K562 (cell line): ENCODE measurements at regions not wholly inside any gene's neighbourhood (a gene's known extent, or its start where the extent isn't known, plus 50 kb on each side); places are given as distances from the start of the nearest gene placed in this dataset.

ENCODE experiments used
- ATAC-seq: fragments of 200-7000 bp; cut with Tn5 transposase; 3 replicates; pipeline ENCODE4 v1.9.1; 2020; ENCODE audit warnings: moderate library complexity
- BruUV-seq: library from RNA; stranded (reverse); fragments of 400-500 nt; replicated peaks from 2 replicates; lab custom pipeline; 2021; lab: Mats Ljungman, UMichigan
- CTCF ChIA-PET: fragments of 300-600 bp; formaldehyde crosslinking; extraction: SDS; loops from one replicate; lab custom pipeline; 2021; ENCODE audit warnings: low intra/inter-chr PET ratio; lab: Yijun Ruan, JAX
- POLR2A ChIA-PET: fragments of 300-600, 350-650 bp; sonication (Branson Sonifier 250); formaldehyde crosslinking; extraction: SDS; loops from one replicate; lab custom pipeline; 2021; ENCODE audit warnings: antibody characterized with exemption, inconsistent platforms; lab: Yijun Ruan, JAX
- DNase-seq, 4 experiments: peaks; one replicate each; pipeline versions ENCODE4 v3.0.0 to v3.0.0-alpha.2; 2011 to 2018; ENCODE audit warnings: low spot score in 3 of 4, mixed read lengths in 3 of 4; ENCODE audit errors: extremely low read depth in 1 of 4
- FAIRE-seq: peaks from 2 replicates; lab custom pipeline; 2011; peaks lifted over from hg19 to GRCh38; lab: Jason Lieb, UNC
- H2AFZ ChIP-seq: 2 replicates; pipeline ENCODE4 v1.6.0; 2011; ENCODE audit warnings: low read depth, low read length, control low read depth, inconsistent platforms
- H3K27ac ChIP-seq: fragments of 200-600 bp; 3 replicates; pipeline ENCODE4 v1.8.0; 2011; ENCODE audit warnings: low read depth, mild to moderate bottlenecking, control low read depth, inconsistent platforms, low read length, moderate library complexity, mixed read lengths; ENCODE audit errors: extremely low read depth
- H3K27me3 ChIP-seq, 2 experiments: fragments of 300-600 bp in 1 of 2; 2 replicates in 1 of 2; 3 replicates in 1 of 2; pipeline versions ENCODE4 v1.6.0 to v1.8.0; 2011; ENCODE audit warnings: inconsistent platforms in 2 of 2, low read length in 2 of 2, mild to moderate bottlenecking in 1 of 2, mixed read lengths in 1 of 2, moderate library complexity in 1 of 2; ENCODE audit not compliant: control insufficient read depth in 2 of 2, insufficient read depth in 2 of 2
- H3K36me3 ChIP-seq: fragments of 300-600 bp; 3 replicates; pipeline ENCODE4 v1.8.0; 2011; ENCODE audit warnings: mild to moderate bottlenecking, low read length, inconsistent platforms; ENCODE audit not compliant: control insufficient read depth, insufficient read depth
- H3K4me1 ChIP-seq, 2 experiments: fragments of 200-600 bp in 1 of 2; replicated peaks in 1 of 2; 2 replicates in 1 of 2; 3 replicates in 1 of 2; pipeline versions ENCODE4 v1.5.1 to v1.8.0; 2011; ENCODE audit warnings: inconsistent platforms in 2 of 2, low read length in 2 of 2, mild to moderate bottlenecking in 1 of 2, mixed read lengths in 1 of 2, moderate library complexity in 1 of 2; ENCODE audit not compliant: control insufficient read depth in 2 of 2, insufficient read depth in 2 of 2
- H3K4me2 ChIP-seq: 2 replicates; pipeline ENCODE4 v1.6.1; 2011; ENCODE audit warnings: low read length, control low read depth, inconsistent platforms, mixed read lengths; ENCODE audit not compliant: insufficient read depth
- H3K4me3 ChIP-seq: fragments of 200-600 bp; sonication (generic), shearing (Covaris generic); 2 replicates; pipeline ENCODE4 v1.5.1; 2016; ENCODE audit warnings: control low read depth, inconsistent platforms
- H3K79me2 ChIP-seq: fragments of 200-600 bp; 3 replicates; pipeline ENCODE4 v1.8.0; 2011; ENCODE audit warnings: low read length, inconsistent platforms; ENCODE audit not compliant: control insufficient read depth, insufficient read depth
- H3K9ac ChIP-seq, 2 experiments: 2 replicates each; pipeline versions ENCODE4 v1.6.0 to v1.6.1; 2011; ENCODE audit warnings: low read depth in 2 of 2, low read length in 2 of 2, control low read depth in 1 of 2, inconsistent platforms in 1 of 2, mild to moderate bottlenecking in 1 of 2, mixed read lengths in 1 of 2; ENCODE audit not compliant: insufficient read depth in 1 of 2
- H3K9me1 ChIP-seq: one replicate; pipeline ENCODE4 v1.6.0; 2011; ENCODE audit warnings: inconsistent platforms, mild to moderate bottlenecking, low read length, moderate library complexity; ENCODE audit not compliant: control insufficient read depth, insufficient read depth
- H3K9me3 ChIP-seq: replicated peaks from 2 replicates; pipeline ENCODE4 v1.5.1; 2011; ENCODE audit warnings: low read depth, low read length, inconsistent platforms; ENCODE audit not compliant: control insufficient read depth, insufficient read depth
- H4K20me1 ChIP-seq: replicated peaks from 2 replicates; pipeline ENCODE4 v1.6.1; 2011; ENCODE audit warnings: low read length, inconsistent platforms, mixed read lengths; ENCODE audit not compliant: control insufficient read depth, insufficient read depth
- BHLHE40 ChIP-seq: IDR thresholded peaks from 2 replicates; pipeline ENCODE4 v1.6.1; 2011; ENCODE audit warnings: low read length, improper control_type of control experiment
- BRD9 ChIP-seq: fragments of 450-650 bp; IDR thresholded peaks from 2 replicates; pipeline ENCODE4 v1.6.1; 2018; ENCODE audit warnings: low read depth; ENCODE audit not compliant: partially characterized antibody
- GMEB1 ChIP-seq: fragments of 250-450 bp; sonication (Bioruptor Pico); IDR thresholded peaks from 2 replicates; pipeline ENCODE4 v1.4.0; 2020; ENCODE audit warnings: mild to moderate bottlenecking
- ILF3 ChIP-seq: fragments of 450-650 bp; IDR thresholded peaks from 2 replicates; pipeline ENCODE4 v1.6.1; 2018; ENCODE audit warnings: antibody characterized with exemption, mild to moderate bottlenecking, moderate library complexity, borderline replicate concordance
- RFX5 ChIP-seq: IDR thresholded peaks from 2 replicates; pipeline ENCODE4 v1.6.1; 2011; ENCODE audit warnings: low read depth, mild to moderate bottlenecking, improper control_type of control experiment, low read length
- SIRT6 ChIP-seq: IDR thresholded peaks from one replicate; pipeline ENCODE4 v1.6.1; 2012; ENCODE audit warnings: low read depth, mild to moderate bottlenecking, control low read depth, inconsistent platforms, low read length, moderate library complexity
- SRSF9 ChIP-seq: fragments of 200-400 bp; formaldehyde crosslinking; IDR thresholded peaks from 2 replicates; pipeline ENCODE4 v1.6.1; 2017; ENCODE audit warnings: low read depth, low read length, borderline replicate concordance
- WHSC1 ChIP-seq: IDR thresholded peaks from one replicate; pipeline ENCODE4 v1.6.1; 2012; ENCODE audit warnings: low read length, control low read depth, inconsistent platforms
- ZNF717 ChIP-seq: fragments of 250-450 bp; sonication (Bioruptor Pico); IDR thresholded peaks from 2 replicates; pipeline ENCODE4 v1.5.0; 2021
- WGBS: fragments of 100-300 bp; shearing (Covaris generic); methylation state at CpG from one replicate; pipeline ENCODE4 v1.1.6; 2016; ENCODE audit warnings: low coverage, mixed read lengths; ENCODE audit not compliant: insufficient coverage; ENCODE audit errors: missing lambda C conversion rate; 5-methylcytosine and 5-hydroxymethylcytosine counted together
- in situ Hi-C: fragments of 300-500 bp; cut with MboI; formaldehyde crosslinking; loops from 4 replicates; pipeline ENCODE4 v1.15.0; 2018; ENCODE audit warnings: inconsistent platforms, mixed read lengths
- intact Hi-C: fragments of 100-400 bp; cut with micrococcal nuclease; formaldehyde crosslinking; loops from 2 replicates; pipeline ENCODE4 v1.14.2; 2022
- TF ChIP-seq, protein P1 (sequence below): fragments of 200-800 bp; sonication (Bioruptor generic); IDR thresholded peaks from 2 replicates; pipeline ENCODE4 v1.6.1; 2017; ENCODE audit warnings: missing genetic modification characterization, missing compliant biosample characterization
- TF ChIP-seq, protein P2 (sequence below): fragments of 250-450 bp; sonication (Bioruptor Pico); IDR thresholded peaks from 2 replicates; pipeline ENCODE4 v1.4.0; 2020; ENCODE audit warnings: mild to moderate bottlenecking, moderate library complexity

DNA sequence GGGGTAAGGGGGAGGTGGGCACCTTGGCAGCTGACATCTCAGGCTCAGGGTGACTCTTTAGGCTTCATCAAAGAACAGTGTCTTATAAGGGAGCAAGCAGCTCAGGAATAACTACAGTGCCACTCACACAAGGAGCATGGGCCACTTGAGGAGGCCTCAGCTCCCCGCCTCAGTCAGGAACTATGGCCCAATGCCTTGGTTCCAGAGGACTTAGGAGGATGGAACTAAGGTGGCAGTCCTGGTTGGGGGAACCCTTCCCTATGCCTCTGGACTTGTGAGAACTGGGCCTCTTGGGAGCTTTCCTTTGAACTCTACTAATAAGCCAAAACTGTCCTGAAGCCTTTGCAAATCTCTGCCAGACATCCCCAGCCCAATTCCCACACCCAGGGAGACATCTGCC lies 160.6 kb downstream of the EFNB1 start:
- in situ Hi-C loops, result no loop called here

DNA sequence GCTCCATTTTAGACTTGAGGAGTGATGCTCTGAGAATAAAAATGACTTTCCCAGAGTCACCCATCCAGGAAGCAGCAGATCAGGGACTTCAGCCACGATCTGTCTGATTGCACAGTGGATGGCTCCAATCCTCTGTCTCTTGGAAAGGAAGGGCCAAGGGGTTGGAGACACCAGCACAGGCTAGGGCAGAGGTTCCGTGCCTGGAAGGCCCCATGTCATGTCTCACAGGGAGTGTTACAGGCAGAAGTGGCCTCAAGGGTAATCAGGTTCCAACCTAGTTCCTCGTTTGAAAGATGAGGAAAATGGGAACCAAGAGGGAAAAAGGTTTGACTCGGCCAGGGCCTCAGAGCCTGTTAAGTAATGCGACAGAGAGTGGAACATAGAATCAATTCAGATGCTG lies 160.0 kb downstream of the EFNB1 start:
- Histone ChIP-seq H4K20me1 (no peaks in the 10 kb centered on the region), H3K9me1 (no peaks in the 10 kb centered on the region), H3K79me2 (no peaks in the 10 kb centered on the region), H3K36me3 (no peaks in the 10 kb centered on the region), H3K9ac (no peak overlapping the region), H3K27ac (no peak overlapping the region), H3K4me1 (no peaks in the 10 kb centered on the region; a peak in 1 of 5 replicates), H3K27me3 (0 out of 5 replicates have a peak, but pooled peaks cover 0 to 5% of the 10 kb centered on the region in 2 experiments), H3K4me2 (no peak overlapping the region), H2AFZ (no peak overlapping the region), H3K4me3 (no peak overlapping the region), H3K9me3 (no peaks in the 10 kb centered on the region)
- DNase-seq (no peak), ATAC-seq (no peak), FAIRE-seq (no peak)
- ChIA-PET POLR2A (interaction anchor here (0.6 kb wide), 1 partner anchor 129 kb away, joined by 3 read pairs; no protein-coding TSS in a partner anchor), CTCF (no interaction called here)
- intact Hi-C loops, result no loop called here
- BruUV-seq, result no TSS peak
- 3% methylated on average over 5 of the region's 5 CpGs for WGBS
- in situ Hi-C loops, result no loop called here
- no peak for TF ChIP-seq WHSC1
- TF ChIP-seq, protein P1, sequence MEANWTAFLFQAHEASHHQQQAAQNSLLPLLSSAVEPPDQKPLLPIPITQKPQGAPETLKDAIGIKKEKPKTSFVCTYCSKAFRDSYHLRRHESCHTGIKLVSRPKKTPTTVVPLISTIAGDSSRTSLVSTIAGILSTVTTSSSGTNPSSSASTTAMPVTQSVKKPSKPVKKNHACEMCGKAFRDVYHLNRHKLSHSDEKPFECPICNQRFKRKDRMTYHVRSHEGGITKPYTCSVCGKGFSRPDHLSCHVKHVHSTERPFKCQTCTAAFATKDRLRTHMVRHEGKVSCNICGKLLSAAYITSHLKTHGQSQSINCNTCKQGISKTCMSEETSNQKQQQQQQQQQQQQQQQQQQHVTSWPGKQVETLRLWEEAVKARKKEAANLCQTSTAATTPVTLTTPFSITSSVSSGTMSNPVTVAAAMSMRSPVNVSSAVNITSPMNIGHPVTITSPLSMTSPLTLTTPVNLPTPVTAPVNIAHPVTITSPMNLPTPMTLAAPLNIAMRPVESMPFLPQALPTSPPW (CRISPR knock-in tag), result no peak
- TF ChIP-seq ILF3, result no peak
- TF ChIP-seq BHLHE40, result no peak
- TF ChIP-seq ZNF717, result no peak
- no peak for TF ChIP-seq BRD9
- TF ChIP-seq SRSF9, result no peak
- no peak for TF ChIP-seq GMEB1 (CRISPR knock-in tag)
- TF ChIP-seq, protein P2, sequence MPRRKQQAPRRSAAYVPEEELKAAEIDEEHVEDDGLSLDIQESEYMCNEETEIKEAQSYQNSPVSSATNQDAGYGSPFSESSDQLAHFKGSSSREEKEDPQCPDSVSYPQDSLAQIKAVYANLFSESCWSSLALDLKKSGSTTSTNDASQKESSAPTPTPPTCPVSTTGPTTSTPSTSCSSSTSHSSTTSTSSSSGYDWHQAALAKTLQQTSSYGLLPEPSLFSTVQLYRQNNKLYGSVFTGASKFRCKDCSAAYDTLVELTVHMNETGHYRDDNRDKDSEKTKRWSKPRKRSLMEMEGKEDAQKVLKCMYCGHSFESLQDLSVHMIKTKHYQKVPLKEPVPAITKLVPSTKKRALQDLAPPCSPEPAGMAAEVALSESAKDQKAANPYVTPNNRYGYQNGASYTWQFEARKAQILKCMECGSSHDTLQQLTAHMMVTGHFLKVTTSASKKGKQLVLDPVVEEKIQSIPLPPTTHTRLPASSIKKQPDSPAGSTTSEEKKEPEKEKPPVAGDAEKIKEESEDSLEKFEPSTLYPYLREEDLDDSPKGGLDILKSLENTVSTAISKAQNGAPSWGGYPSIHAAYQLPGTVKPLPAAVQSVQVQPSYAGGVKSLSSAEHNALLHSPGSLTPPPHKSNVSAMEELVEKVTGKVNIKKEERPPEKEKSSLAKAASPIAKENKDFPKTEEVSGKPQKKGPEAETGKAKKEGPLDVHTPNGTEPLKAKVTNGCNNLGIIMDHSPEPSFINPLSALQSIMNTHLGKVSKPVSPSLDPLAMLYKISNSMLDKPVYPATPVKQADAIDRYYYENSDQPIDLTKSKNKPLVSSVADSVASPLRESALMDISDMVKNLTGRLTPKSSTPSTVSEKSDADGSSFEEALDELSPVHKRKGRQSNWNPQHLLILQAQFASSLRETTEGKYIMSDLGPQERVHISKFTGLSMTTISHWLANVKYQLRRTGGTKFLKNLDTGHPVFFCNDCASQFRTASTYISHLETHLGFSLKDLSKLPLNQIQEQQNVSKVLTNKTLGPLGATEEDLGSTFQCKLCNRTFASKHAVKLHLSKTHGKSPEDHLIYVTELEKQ (CRISPR knock-in tag), result no peak

More for the DNA sequence above, 160.6 kb downstream of the EFNB1 start:
- no peak overlapping the region for H3K9ac ChIP-seq
- H3K36me3 ChIP-seq, result no peaks in the 10 kb centered on the region
- H3K27me3 ChIP-seq, result 0 out of 5 replicates have a peak, but pooled peaks cover 0 to 6% of the 10 kb centered on the region in 2 experiments
- no peak for FAIRE-seq
- H2AFZ ChIP-seq, result no peak overlapping the region
- no peaks in the 10 kb centered on the region for H4K20me1 ChIP-seq
- TF ChIP-seq RFX5 (no peak), SIRT6 (no peak)
- POLR2A ChIA-PET, result no interaction called here
- WGBS, result no CpG with 5 or more reads among the region's 1 CpG
- no peak for ATAC-seq
- no peak overlapping the region for H3K4me3 ChIP-seq
- CTCF ChIA-PET, result no interaction called here
- BruUV-seq, result no TSS peak
- H3K9me3 ChIP-seq, result no peaks in the 10 kb centered on the region
- H3K9me1 ChIP-seq, result no peaks in the 10 kb centered on the region
- no peaks in the 10 kb centered on the region for H3K79me2 ChIP-seq
- H3K4me1 ChIP-seq, result no peaks in the 10 kb centered on the region; a peak in 1 of 5 replicates
- no peak overlapping the region for H3K4me2 ChIP-seq
- intact Hi-C loops, result no loop called here
- DNase-seq, result peak in 1 of 4 experiments; percentile 1
- no peak overlapping the region for H3K27ac ChIP-seq
